Left forelimb (tissue), 1 donor: ENCODE measurements at regions not wholly inside any gene's neighbourhood (a gene's known extent, or its start where the extent isn't known, plus 50 kb on each side); places are given as distances from the start of the nearest gene placed in this dataset.

Experiments
- DNase-seq: peaks from one replicate; pipeline ENCODE4 v3.0.0-alpha.2; 2018; ENCODE audit warnings: low spot score

GRCh38 chr2:53260568-53260967 is 507.0 kb upstream of the CHAC2 start:
- DNase-seq: no peak

GRCh38 chr2:53259395-53260009 is 508.1 kb upstream of the CHAC2 start:
- DNase-seq: no peak

- no peak for DNase-seq
Observed at GRCh38 chr2:53257287-53257686, 510.3 kb upstream of the CHAC2 start.

DNA sequence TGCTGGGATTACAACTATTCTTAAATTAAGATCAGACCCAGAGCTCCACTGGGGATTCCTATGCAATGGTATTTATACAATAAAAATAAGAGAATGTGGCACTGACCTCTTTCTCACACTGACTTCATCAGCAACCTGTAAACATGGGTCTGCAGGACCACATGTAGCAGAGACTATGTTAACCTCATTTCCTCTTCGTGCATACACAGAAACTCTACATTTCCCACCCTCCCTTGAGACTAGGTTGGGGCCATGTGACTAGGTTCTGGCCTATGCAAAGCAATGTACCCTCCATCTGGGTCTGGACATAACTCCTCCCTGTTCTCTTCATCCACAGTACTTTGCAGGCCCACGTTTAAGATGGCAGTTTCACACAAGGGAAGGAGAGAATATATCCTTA is 514.4 kb upstream of the CHAC2 start:
- no peak for DNase-seq

DNA sequence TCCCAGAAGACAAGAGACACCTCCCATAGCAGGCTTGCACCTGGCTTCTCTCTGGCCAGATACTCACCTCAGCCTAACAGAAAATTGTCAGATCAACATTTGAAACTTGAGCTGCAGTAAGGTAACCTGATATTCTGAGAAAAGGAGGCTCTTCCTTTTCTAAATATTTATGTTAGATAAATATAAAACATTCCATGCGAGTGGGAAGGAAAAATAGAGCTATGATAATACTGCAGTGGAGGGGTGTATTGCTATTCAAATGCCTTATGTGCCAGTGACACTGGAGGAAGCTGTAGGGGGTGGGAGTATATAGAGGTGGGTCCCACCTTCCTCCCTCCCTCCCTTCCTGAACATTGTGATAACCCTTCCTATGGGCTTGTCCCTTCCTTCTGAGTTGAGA is 515.5 kb upstream of the CHAC2 start:
- no peak for DNase-seq

- no peak for DNase-seq
Observed at GRCh38 chr2:53247956-53248735, 519.5 kb upstream of the CHAC2 start.

DNA sequence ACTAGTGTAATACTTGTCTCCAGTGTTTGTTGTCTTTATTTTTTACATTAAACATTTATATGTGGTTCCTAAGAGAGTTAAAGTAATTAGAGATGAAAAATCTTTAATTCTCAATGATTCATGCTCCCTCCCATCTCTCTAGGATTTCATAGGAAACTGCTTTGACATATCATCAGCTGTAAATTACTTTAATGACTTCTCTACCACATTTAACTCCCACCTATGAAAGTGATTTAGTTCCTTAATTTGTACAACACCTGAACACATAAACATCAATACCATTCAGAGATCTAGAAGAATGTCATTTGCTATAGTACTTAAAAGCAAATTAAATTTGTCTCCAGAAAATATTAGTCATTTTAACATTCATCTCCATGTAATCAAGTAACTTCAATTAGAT is 524.2 kb upstream of the CHAC2 start:
- DNase-seq: no peak

- DNase-seq: no peak
Observed at GRCh38 chr2:53242090-53242489, 525.5 kb upstream of the CHAC2 start.

DNA sequence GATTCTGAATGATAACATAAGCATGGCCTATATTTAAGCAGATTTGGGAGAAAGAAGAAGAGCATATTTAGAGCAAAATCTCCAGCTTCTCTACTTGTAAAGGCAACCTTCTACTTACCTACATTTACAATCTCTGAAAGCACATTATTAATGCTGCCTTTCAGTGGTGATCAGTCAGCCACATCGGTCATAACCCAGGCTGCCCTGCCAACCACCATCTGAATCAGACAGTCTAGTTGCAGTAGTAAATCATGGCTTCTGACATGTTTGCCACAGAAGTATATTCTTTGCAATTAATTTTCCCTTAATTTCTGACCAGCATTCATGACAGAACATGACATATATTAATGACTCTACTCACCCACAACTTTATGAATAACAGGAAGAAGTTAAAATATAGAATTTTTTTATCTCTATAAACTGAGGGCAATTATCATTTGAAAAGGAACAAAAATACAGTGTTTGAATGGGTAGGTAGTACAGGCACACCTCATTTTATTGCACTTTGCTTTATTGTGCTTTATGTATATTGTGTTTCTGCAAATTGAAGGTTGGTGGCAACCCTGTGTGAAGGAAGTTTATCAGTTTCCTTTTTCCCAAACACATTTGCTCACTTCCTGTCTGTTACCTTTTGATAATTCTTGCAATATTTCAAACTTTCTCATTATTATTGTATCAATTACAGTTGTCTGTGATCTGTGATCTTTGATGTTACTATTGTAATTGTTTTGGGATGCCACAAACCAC is 531.6 kb upstream of the CHAC2 start:
- DNase-seq: no peak

DNA sequence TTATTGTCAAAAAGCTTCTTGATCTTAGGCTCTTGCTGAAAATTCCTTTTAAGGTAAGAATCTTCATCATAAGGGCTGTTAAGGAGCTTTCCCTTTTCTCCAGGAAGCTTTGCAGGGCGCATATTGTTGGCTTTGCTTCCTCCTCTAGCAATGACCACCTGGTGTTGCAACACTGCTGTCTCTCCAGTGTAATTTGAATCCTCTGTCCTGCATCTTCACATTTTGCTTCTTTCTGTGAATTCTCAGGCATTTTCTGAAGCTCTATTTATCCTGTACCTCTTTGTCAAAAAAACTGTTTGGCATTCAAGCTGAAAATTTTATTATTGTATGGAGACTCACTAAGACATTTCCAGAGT is 533.1 kb upstream of the CHAC2 start:
- DNase-seq: no peak

DNA sequence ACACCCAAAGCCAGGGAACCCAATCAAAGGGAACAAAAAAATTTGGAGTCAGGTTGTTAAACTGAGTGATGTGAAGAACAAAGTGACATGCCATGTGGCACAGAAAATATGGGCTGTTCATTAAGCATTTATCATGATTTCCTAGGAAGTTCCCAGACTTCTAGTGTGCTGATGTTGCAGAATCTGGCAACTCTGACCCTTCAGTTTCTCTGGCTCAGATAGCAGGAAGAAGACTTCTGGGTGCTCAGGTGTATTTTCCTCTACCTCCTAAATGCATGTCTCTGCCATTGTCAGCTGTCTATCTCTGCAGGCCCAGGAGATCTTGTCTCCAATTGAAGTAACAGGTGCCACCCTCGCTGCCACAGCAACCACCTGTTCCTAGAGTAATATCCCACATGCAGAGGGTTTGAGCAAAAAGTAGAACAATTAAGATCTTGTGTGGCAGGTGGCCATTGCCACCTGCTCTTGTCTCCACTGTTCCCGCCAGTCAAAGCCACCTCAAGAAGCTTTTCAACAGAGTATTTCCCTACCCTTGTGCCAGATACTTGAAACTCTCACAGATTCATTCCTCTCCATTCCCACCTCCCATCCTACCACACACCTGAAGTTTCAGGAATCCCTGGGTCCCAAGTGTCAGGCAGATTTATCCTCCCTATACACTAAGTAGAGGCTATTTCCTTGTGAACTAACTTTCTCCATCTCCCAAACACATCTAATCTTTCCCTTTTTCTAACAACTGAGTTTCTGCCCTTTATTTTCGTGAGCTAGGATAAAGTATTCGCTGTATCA is 533.7 kb upstream of the CHAC2 start:
- DNase-seq: no peak

DNA sequence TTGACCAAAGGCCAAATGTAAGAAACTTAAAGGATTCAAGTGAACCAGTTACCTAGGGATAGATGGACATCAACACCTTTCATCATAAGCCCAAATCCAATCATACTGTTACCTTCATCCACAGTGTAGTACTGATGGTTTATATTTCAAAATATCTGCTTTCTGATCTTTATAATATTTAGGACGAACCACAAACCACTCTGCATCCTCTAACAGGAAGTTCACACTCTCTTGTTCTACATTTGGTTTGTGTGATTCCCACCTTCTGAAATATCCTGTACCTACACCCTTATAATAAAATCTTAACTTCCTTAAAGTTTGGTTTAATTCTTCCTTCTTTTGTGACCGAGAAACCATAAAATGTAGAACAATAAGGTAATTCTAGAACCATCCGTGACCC is 535.7 kb upstream of the CHAC2 start:
- DNase-seq: no peak

GRCh38 chr2:53230691-53231090 is 536.9 kb upstream of the CHAC2 start:
- no peak for DNase-seq

GRCh38 chr2:53227535-53227934 is 540.1 kb upstream of the CHAC2 start:
- DNase-seq: no peak

- DNase-seq: no peak
Observed at GRCh38 chr2:53220969-53221368, 546.6 kb upstream of the CHAC2 start.

DNA sequence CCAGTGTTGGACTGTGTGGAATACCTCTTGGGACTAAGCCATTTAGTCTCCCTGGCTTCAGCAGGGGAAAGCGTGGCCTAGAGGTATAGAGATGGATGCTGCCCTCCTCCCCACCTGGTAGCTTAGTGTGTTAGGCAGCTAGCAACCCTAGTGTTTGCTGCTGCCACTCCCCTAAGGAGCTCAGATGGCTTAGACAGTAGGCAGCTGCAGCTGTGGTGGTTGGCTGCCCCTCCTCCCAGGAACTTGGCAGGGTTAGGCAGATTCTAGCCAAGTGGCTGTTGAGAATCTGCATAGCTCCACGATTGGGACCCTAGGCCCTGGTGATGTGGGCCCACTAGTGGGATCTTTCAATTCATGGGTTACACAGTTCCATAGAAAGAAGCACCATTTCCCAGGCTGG is 550.4 kb upstream of the CHAC2 start:
- no peak for DNase-seq

DNA sequence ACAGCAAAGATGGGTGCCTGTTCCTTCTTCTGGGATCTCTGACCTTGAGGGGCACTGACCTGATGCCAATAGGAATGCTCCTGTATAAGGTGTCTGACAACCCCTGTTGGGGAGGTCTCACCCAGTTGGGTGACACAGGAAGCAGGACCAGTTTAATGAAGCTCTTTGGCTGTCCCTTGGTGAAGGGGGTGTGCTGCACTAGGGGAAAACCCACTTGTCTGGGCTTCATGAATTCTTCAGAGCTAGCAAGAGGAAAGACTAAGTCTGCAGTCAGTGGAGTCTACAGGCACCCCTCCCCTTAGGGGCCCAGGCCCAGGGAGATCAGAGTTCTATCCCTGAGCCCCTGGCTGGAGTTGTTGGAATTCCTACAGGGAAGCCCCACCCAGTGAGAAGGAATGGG is 550.8 kb upstream of the CHAC2 start:
- DNase-seq: no peak

DNA sequence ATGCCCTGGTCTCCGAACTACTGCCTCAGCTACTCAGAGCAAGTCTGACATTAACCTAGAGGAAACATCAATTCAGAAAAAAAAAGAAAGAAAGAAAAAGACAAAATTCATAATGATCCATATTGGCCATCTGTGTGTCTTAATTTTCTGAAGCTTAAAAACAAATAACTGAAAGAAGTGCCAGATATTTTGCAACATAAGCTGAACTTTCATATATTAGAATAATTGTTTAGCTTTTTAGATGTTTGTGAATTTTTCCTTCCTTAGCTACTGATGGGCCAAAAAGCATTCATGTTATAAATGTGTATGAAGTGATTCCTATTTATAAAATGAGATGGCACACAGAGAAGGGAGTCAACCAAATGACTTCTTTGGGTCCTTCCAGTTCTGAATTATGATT is 555.0 kb upstream of the CHAC2 start:
- no peak for DNase-seq

GRCh38 chr2:53211201-53211774 is 556.3 kb upstream of the CHAC2 start:
- DNase-seq: no peak

DNA sequence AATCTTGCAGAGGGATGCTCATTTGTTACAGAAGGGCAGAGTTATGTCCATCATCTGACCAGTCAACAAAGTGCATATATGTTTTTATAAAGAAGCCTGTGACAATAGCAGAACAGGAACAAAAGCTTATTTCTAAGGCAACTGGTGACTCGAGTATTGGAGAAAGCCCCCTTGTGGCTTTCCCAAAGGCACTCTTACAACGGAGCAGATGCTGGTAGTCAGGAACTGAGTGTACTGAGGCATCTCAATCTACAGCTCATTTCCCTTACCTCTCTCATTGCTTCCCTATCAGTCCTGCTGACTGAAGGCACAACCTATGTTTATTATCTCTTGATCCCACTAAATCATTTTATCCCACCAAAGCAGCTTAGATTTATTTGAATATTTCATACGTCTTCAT is 557.1 kb upstream of the CHAC2 start:
- DNase-seq: no peak

- no peak for DNase-seq
Observed at GRCh38 chr2:53209679-53210458, 557.7 kb upstream of the CHAC2 start.
